AG08395 (cell line): ENCODE measurements at regions not wholly inside any gene's neighbourhood (a gene's known extent, or its start where the extent isn't known, plus 50 kb on each side); places are given as distances from the start of the nearest gene placed in this dataset.
"Not testable (repeated sequence)": the region's sequence is repeated elsewhere in the genome, so short reads cannot be mapped to it uniquely, and the experiment has no call there.

Source experiments
- DNase-seq: peaks from one replicate; pipeline ENCODE4 v3.0.0; 2012; ENCODE audit warnings: mixed read lengths, low spot score

GRCh38 chr7:136117539-136117938 is 140.4 kb upstream of the MTPN start:
- no peak for DNase-seq

GRCh38 chr7:136116186-136116585 is 139.0 kb upstream of the MTPN start:
- DNase-seq: no peak

GRCh38 chr7:136114966-136115762 is 138.0 kb upstream of the MTPN start:
- DNase-seq: peak; percentile 55

DNA sequence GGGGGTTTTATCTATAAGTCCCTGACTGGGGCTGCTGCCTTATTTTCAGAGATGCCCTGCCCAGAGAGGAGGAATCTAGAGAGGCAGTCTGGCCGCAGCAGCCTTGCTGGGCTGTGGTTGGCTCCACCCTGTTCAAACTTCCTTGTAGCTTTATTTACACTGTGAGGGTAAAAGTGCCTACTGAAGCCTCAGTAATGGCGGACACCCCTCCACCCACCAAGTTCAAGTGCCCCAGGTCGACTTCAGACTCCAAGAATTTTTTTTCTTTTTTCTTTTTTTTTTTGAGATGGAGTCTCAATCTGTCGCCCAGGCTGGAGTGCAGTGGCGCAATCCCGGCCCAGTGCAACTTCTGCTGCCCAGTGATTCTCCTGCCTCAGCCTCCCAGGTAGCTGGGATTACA is 137.3 kb upstream of the MTPN start:
- DNase-seq: not testable (repeated sequence)

DNA sequence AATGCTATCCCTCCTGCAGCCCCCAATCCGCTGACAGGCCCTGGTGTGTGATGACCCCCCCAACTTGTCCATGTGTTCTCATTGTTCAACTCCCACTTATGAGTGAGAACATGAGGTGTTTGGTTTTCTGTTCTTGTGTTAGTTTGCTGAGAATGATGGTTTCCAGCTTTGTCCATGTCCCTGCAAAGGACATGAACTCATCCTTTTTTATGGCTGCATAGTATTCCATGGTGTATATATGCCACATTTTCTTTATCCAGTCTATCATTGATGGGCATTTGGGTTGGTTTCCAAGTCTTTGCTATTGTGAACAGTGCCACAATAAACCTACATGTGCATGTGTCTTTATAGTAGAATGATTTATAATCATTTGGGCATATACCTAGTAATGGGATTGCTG is 131.9 kb upstream of the MTPN start:
- DNase-seq: not testable (repeated sequence)

DNA sequence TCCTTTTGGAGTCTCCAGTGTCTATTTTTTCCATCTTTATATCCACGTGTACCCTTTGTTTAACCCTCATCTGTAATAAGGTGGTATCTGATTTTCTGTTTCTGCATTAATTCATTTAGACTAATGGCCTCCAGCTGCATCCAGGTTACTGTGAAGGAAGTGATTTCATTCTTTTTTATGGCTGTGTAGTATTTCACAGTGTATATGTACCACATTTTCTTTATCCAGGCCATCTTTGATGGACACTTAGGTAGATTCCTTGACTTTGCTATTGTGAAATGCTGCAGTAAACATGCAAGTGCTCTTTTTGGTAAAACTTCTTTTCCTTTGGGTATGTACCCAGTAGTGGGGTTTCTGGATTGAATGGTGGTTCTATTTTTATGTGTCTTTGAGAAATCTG is 128.0 kb upstream of the MTPN start:
- DNase-seq: no peak

- DNase-seq: no peak
Measured at GRCh38 chr7:136104269-136104603, 127.1 kb upstream of the MTPN start.

DNA sequence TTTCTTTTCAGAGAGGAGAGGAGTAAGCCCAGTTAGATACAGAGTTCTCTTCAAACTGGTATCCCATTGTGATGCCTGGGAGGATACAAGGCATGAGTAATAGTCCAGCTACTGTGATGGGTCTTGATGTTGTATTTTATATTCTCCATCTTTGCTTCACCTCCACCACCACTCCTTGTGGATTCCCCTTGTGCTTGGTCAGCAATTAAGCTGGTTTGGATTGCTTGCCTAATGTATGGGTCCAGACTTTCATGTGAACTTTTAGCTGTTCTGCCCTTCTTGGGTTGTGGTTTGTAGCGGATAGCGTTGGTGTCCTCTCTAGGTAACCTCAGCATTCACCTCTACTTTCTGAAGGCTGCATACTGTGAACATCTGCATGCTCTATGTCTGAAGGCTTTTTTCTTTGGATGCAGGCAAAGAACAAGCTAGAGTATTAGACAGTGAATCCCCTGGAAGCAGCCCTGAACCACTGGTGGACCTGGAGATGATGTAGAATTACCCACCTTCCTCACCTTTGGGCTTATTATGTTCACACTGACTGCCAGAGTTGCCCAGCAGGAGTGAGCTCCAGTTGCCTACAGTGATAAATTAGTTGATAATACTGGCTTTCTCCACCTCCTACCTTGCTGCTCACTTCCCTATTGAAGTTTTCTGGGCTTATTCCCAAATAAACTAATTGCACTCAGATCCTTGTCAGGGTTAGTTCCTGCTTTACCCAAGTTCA is 126.5 kb upstream of the MTPN start:
- DNase-seq: no peak

DNA sequence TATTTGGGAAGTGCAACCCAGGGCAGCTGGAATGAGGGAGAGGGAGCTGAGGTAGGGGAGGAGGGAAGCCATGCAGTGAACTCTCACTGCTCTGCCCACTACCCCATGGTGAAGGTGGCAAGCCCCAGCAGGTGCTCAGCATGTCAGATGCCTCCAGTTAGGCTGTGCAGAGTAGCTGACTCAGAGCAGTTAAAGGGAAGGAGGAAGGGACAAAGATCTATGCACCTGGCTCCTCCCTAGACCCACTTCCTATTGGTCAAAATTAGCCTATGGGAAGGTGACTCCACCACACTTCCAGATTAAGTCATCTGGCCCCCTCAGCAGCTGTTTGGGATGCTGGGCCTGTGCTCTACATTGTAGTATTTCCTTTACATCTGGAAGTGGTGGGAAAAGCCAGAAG is 125.7 kb upstream of the MTPN start:
- DNase-seq: no peak

DNA sequence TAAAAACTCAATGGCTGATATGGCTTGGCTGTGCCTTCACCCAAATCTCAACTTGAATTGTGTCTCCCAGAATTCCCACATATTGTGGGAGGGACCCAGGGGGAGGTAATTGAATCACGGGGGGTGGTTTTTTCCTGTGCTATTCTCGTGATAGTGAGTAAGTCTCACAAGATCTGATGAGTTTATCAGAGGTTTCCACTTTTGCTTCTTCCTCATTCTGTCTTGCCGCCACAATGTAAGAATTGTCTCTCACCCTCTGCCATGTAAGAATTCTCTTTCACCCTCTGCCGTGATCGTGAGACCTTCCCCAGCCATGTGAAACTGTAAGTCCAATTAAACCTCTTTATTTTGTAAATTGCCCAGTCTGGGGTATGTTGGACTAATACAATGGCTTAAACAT is 115.6 kb upstream of the MTPN start:
- DNase-seq: not testable (repeated sequence)

GRCh38 chr7:136087881-136088280 is 110.7 kb upstream of the MTPN start:
- no peak for DNase-seq

- DNase-seq: peak; percentile 94
Measured at GRCh38 chr7:136086712-136087111, 109.6 kb upstream of the MTPN start.

DNA sequence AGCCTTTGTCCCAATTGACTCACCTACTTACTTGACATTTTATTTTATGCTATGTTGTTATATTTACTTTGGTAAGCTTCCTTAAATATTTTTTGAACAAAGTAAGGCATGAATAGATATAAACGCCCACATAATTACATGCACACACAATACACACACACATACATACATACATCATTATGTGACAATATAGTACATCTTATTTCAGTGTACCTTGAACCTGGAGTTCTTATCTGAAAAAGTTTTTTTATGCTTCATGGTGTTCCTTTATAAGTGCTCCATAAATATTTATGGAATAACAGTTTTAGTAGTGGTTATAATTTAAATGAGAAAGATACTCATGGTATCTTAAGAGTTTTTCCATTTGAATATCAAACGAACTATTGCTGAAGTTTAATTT is 102.8 kb upstream of the MTPN start:
- DNase-seq: no peak

GRCh38 chr7:136079478-136079892 is 102.3 kb upstream of the MTPN start:
- no peak for DNase-seq

DNA sequence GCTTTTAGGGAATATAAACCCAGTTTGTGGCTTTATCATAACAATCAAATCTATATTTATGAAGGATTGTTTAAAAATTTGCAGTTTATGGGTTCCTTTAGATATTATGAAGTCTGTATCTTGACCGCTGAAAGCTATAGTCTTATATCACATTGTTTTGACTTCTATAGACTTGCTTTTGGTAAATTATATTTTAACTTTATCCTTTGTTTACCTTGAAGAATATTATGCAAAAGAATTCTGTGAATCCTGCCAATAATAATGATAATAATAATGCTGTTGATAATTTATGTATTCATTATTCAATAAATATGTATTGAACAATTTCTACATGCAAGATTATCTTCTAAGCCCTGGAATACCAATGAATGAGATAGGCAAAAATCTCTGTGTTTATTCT is 101.9 kb upstream of the MTPN start:
- DNase-seq: no peak

GRCh38 chr7:136078630-136079029 is 101.5 kb upstream of the MTPN start:
- no peak for DNase-seq

GRCh38 chr7:136076954-136077353 is 99.8 kb upstream of the MTPN start:
- DNase-seq: no peak

DNA sequence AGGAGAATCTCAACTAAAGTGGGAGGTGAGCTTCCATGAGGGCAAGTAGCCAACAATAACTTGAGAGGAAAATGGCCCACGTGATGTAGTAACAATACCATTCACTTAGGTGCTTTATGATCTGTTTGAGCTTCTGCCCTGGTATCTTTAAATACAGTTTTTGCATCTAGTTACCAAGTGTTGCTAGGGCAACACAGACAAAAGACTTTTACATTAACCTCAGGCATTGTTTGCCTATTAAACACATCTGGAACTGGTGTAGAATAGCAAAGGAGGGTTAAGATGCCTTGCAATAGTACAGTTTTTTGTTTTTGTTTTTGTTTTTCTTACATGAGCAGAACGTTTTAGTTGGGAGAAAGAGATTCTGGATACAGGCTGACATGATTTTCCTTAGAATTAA is 97.7 kb upstream of the MTPN start:
- DNase-seq: no peak

- no peak for DNase-seq
Measured at GRCh38 chr7:136072447-136072846, 95.3 kb upstream of the MTPN start.

- no peak for DNase-seq
Measured at GRCh38 chr7:136070736-136071505, 93.8 kb upstream of the MTPN start.

- DNase-seq: no peak
Measured at GRCh38 chr7:136069840-136070529, 92.8 kb upstream of the MTPN start.

GRCh38 chr7:136067277-136067676 is 90.1 kb upstream of the MTPN start:
- DNase-seq: no peak
